Aorta (tissue), 5 donors: ENCODE measurements at regions not wholly inside any gene's neighbourhood (a gene's known extent, or its start where the extent isn't known, plus 50 kb on each side); places are given as distances from the start of the nearest gene placed in this dataset.

Experiments used
- ATAC-seq: fragments of 200-7000 bp; cut with Tn5 transposase; one replicate; pipeline ENCODE4 v1.9.1; 2022; ENCODE audit warnings: moderate library complexity; ENCODE audit not compliant: low FRiP score
- DNase-seq, 2 donors: peaks; one replicate each; pipeline ENCODE4 v3.0.0-alpha.2; 2020
- H3K27ac ChIP-seq, 2 donors: one replicate each; pipeline ENCODE4 v1.5.1; 2013; ENCODE audit warnings: low read length in 2 of 2, mild to moderate bottlenecking in 2 of 2, moderate library complexity in 2 of 2, control low read depth in 1 of 2, inconsistent platforms in 1 of 2, low read depth in 1 of 2
- H3K27me3 ChIP-seq, 2 donors: one replicate each; pipeline ENCODE4 v1.6.1; 2013; ENCODE audit warnings: control low read depth in 1 of 2, low read length in 1 of 2, mild to moderate bottlenecking in 1 of 2, moderate library complexity in 1 of 2; ENCODE audit not compliant: insufficient read depth in 2 of 2, control insufficient read depth in 1 of 2
- H3K36me3 ChIP-seq, 2 donors: one replicate each; pipeline ENCODE4 v1.6.1; 2013; ENCODE audit warnings: control low read depth in 1 of 2, low read length in 1 of 2, mild to moderate bottlenecking in 1 of 2; ENCODE audit not compliant: insufficient read depth in 2 of 2, control insufficient read depth in 1 of 2
- H3K4me1 ChIP-seq, 2 donors: one replicate each; pipeline ENCODE4 v1.6.1; 2013; ENCODE audit warnings: low read length in 2 of 2, control low read depth in 1 of 2, mild to moderate bottlenecking in 1 of 2, moderate library complexity in 1 of 2; ENCODE audit not compliant: insufficient read depth in 2 of 2, control insufficient read depth in 1 of 2
- H3K4me3 ChIP-seq, 2 donors: one replicate each; pipeline ENCODE4 v1.5.1; 2013; ENCODE audit warnings: low read length in 2 of 2, control low read depth in 1 of 2, mild to moderate bottlenecking in 1 of 2
- H3K9me3 ChIP-seq: one replicate; pipeline ENCODE4 v1.6.1; 2013; ENCODE audit warnings: mild to moderate bottlenecking, low read length; ENCODE audit not compliant: control insufficient read depth
- WGBS, 2 donors: extraction: QIAGEN DNeasy Blood & Tissue Kit; methylation state at CpG; one replicate each; pipeline ENCODE4 v1.1.7; 2013; 5-methylcytosine and 5-hydroxymethylcytosine counted together
- intact Hi-C, 2 donors: fragments of 100-400 bp; cut with DNase I; formaldehyde crosslinking; loops; one replicate each; pipeline versions ENCODE4 v1.14.2 to v1.15.0; 2022
- donor health status: healthy with polysubstance abuse.
- donor health status: Bipolar disorder and iron deficiency.
- donor health status: DM: no; HTN: no; CAD: no.
- donor health status: DM: no; HTN: no; CAD: no.
- donor health status: DM: yes; HTN: yes; CAD: no.

GRCh38 chr2:51844596-51844995 is 812.7 kb upstream of the NRXN1 start:
- DNase-seq (no peak), ATAC-seq (no peak)
- Histone ChIP-seq H3K4me1 (no peaks in the 10 kb centered on the region), H3K36me3 (no peaks in the 10 kb centered on the region), H3K4me3 (no peak overlapping the region), H3K27me3 (no peaks in the 10 kb centered on the region), H3K27ac (no peak overlapping the region), H3K9me3 (no peaks in the 10 kb centered on the region)
- intact Hi-C loops: no loop called here
- WGBS, 2 donors: 72 to 79% methylated on average over 3 of the region's 3 CpGs

- Histone ChIP-seq H3K27ac (no peak overlapping the region), H3K9me3 (no peaks in the 10 kb centered on the region), H3K4me1 (no peaks in the 10 kb centered on the region), H3K27me3 (no peaks in the 10 kb centered on the region), H3K4me3 (no peak overlapping the region), H3K36me3 (no peaks in the 10 kb centered on the region)
- intact Hi-C loops: no loop called here
- DNase-seq (no peak), ATAC-seq (no peak)
Observed at GRCh38 chr2:51829477-51829876, 797.5 kb upstream of the NRXN1 start.

DNA sequence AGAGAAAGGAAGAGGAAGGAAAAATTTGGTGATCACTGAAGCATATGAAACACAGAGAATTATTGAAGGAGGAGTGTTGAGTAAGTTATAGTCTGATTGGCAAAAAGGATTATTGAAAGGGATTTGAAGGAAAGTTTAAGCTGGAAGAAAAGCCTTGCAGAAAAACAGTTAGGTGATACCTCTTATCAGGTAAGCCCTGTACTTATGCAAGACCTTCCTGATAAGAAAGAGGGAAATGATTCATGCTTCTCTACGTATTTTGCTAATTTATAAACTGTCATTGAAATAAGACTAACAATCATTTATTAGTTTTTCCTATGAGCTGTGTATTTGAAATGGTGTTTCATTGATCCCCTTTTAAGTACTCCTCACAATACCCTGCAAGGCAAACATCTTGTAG is 793.9 kb upstream of the NRXN1 start:
- H3K4me3 ChIP-seq: no peak overlapping the region
- 67 to 69% methylated on average over 1 of the region's 1 CpG for WGBS, 2 donors
- no peaks in the 10 kb centered on the region for H3K9me3 ChIP-seq
- H3K27ac ChIP-seq: no peak overlapping the region
- DNase-seq (no peak), ATAC-seq (no peak)
- H3K27me3 ChIP-seq: no peaks in the 10 kb centered on the region
- intact Hi-C loops: no loop called here
- no peaks in the 10 kb centered on the region for H3K36me3 ChIP-seq
- no peaks in the 10 kb centered on the region for H3K4me1 ChIP-seq

GRCh38 chr2:51813247-51813646 is 781.3 kb upstream of the NRXN1 start:
- Histone ChIP-seq H3K36me3 (no peaks in the 10 kb centered on the region), H3K4me3 (no peak overlapping the region), H3K27me3 (no peaks in the 10 kb centered on the region), H3K9me3 (no peaks in the 10 kb centered on the region), H3K4me1 (no peaks in the 10 kb centered on the region), H3K27ac (no peak overlapping the region)
- DNase-seq (no peak), ATAC-seq (no peak)
- intact Hi-C loops: no loop called here

DNA sequence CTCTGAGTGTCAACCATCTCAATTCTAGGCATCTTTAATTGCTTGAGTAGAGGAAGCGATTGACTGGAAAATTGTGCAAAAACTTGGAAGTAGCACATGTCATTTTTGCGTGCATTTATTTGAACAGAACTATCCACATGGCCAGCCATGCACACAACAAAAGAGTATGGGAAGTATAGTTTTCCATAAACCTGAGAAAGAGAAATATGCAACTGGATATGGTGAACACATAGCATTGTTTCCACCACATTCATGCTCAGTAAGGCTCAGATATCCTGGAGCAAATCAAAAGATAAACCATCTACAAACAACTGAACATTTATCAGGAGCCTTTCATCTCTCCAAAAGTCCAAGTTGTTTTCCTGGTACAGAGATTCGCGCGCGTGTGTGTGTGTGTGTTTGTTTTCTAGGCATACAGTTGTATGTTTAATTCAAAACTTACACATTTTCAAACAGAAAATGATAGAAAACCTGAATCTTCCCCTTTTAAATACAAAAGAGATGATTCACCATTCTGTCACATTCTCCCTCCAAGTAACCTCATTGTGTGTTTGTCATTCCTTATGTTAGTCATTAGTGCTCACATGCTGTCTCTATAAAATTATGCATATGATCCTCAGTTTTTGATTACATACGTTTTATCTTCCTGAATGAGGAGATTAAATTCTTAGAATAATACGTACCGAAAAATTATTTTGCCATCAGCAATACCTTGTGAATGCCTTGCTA is 780.4 kb upstream of the NRXN1 start:
- Histone ChIP-seq H3K36me3 (no peaks in the 10 kb centered on the region), H3K4me3 (no peak overlapping the region), H3K9me3 (no peaks in the 10 kb centered on the region), H3K27me3 (no peaks in the 10 kb centered on the region), H3K4me1 (no peaks in the 10 kb centered on the region), H3K27ac (no peak overlapping the region)
- DNase-seq: no peak
- ATAC-seq: no peak
- WGBS, 2 donors: 77 to 85% methylated on average over 9 of the region's 9 CpGs
- intact Hi-C loops: no loop called here

DNA sequence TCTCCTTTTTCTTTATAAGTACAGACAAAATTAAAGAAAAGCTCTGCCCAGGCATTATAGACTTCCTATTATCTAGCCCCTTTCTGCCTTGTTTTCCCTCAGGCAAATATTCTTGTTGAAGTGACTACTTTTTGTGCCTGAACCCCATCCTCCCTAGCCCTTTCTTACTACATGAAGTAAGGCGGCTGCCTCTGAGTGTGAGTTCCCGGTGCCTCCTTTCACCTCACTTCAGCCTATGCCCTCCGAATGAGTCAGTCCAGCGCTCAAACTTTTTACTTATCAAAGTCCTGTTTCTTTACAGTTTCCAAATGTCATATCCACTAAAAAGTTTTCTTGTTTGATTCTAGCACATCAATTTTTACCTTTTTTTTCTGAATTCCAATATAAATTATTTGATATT is 778.3 kb upstream of the NRXN1 start:
- no peaks in the 10 kb centered on the region for H3K4me1 ChIP-seq
- no peak overlapping the region for H3K4me3 ChIP-seq
- ATAC-seq (no peak), DNase-seq (no peak)
- H3K27me3 ChIP-seq: no peaks in the 10 kb centered on the region
- no peak overlapping the region for H3K27ac ChIP-seq
- no peaks in the 10 kb centered on the region for H3K9me3 ChIP-seq
- intact Hi-C loops: no loop called here
- 93 to 95% methylated on average over 4 of the region's 4 CpGs for WGBS, 2 donors
- H3K36me3 ChIP-seq: no peaks in the 10 kb centered on the region

DNA sequence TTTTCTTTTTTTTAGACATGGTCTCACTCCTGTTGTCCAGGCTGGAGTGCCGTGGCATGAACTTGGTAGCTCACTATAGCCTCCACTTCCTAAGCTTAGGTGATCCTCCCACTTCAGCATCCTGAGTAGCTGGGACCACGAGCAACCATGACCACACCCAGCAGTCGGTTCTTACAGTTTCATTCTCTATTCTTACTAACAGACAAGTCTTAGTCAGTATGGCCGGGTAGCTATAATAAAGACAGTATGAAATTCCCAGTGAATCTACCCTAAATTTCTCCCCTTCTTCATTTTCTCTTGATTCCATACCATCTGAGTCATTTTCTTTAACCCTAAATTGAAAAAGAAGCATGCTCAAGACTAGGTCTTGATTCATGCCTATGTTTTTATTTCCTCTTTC is 775.3 kb upstream of the NRXN1 start:
- intact Hi-C loops: no loop called here
- no peak overlapping the region for H3K27ac ChIP-seq
- no peak for DNase-seq

DNA sequence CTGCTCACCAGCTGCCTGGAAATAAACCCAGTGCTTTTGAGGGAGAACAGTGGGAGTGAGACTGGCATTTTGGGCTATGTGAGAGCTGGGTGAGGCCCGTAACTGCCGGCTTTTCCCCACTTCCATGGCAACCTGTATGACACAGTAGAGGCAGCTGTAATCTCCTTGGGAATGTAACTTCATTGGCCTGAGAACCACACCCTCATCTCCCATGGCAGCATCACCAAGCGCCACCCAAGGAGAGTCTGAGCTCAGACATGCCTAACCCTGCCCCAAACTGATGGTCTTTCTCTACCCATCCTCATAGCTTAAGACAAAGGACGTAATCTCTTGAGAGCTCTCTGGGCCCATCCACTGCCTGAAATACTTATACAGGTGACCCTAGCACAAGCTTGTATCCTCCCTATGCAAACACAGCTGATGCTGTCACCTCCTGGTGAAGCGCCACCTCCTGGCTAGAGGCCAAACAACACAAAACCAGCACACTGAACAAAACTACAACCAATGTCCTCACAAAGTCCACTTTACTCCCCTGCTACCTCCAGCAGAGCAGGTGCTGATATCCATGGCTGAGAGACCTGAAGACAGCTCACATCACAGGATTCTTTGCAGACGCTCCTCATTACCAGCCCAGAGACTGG is 763.4 kb upstream of the NRXN1 start:
- intact Hi-C loops: no loop called here
- 83% methylated on average over 6 of the region's 6 CpGs for WGBS, 2 donors
- H3K4me1 ChIP-seq: no peaks in the 10 kb centered on the region

More for the DNA sequence above, 775.3 kb upstream of the NRXN1 start:
- Histone ChIP-seq H3K9me3 (no peaks in the 10 kb centered on the region), H3K4me1 (no peaks in the 10 kb centered on the region), H3K36me3 (no peaks in the 10 kb centered on the region), H3K4me3 (no peak overlapping the region), H3K27me3 (no peaks in the 10 kb centered on the region)
- no peak for ATAC-seq
- WGBS, 2 donors: 92 to 93% methylated on average over 4 of the region's 4 CpGs

DNA sequence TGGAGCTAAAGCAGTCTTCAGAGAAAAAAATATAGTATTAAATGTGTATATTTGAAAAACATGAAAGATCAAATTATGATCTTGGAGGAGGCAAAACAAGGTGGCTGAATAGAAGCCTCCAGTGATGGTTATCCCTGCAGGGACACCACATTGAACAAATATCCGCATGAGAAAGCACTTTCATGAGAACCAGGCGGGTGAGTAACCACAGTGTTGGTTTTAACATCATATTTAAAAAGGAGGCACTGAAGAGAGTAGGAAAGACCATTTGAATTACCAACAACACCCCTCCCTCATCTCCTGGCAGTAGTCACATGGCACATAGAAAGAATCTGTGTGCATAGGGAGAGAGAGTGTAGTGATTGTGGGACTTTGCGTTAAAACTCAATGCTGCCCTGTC is 759.6 kb upstream of the NRXN1 start:
- no peak for ATAC-seq
- intact Hi-C loops: no loop called here
- Histone ChIP-seq H3K4me3 (no peak overlapping the region), H3K9me3 (no peaks in the 10 kb centered on the region), H3K27me3 (no peaks in the 10 kb centered on the region), H3K4me1 (no peaks in the 10 kb centered on the region), H3K36me3 (no peaks in the 10 kb centered on the region), H3K27ac (no peak overlapping the region)
- DNase-seq: no peak
- WGBS, 2 donors: 96 to 100% methylated on average over 3 of the region's 3 CpGs

More for the DNA sequence above, 763.4 kb upstream of the NRXN1 start:
- DNase-seq: no peak
- no peak overlapping the region for H3K27ac ChIP-seq
- H3K27me3 ChIP-seq: no peaks in the 10 kb centered on the region
- no peaks in the 10 kb centered on the region for H3K9me3 ChIP-seq
- H3K4me3 ChIP-seq: no peak overlapping the region
- H3K36me3 ChIP-seq: no peaks in the 10 kb centered on the region
- ATAC-seq: no peak
